OCI-LY1 (cell line): ENCODE measurements at regions not wholly inside any gene's neighbourhood (a gene's known extent, or its start where the extent isn't known, plus 50 kb on each side); places are given as distances from the start of the nearest gene placed in this dataset.

Experiments used
- H2AFZ ChIP-seq: fragments of 200-600 bp; sonication (generic), shearing (Covaris generic); 2 replicates; pipeline ENCODE4 v1.6.0; 2014; ENCODE audit warnings: antibody characterized with exemption, mild to moderate bottlenecking, low read length
- H3F3A ChIP-seq: fragments of 200-600 bp; sonication (generic), shearing (Covaris generic); 2 replicates; pipeline ENCODE4 v1.6.0; 2014; ENCODE audit warnings: mild to moderate bottlenecking, antibody characterized with exemption, low read length, moderate library complexity; ENCODE audit not compliant: insufficient read depth
- H3K27ac ChIP-seq: fragments of 200-600 bp; sonication (generic); 2 replicates; pipeline ENCODE4 v1.5.1; 2014; ENCODE audit warnings: low read length, mixed run types, mild to moderate bottlenecking, low read depth; ENCODE audit not compliant: poor library complexity, severe bottlenecking
- H3K27me3 ChIP-seq: fragments of 200-600 bp; sonication (generic); 2 replicates; pipeline ENCODE4 v1.6.0; 2014; ENCODE audit warnings: antibody characterized with exemption, mild to moderate bottlenecking, low read length, moderate library complexity; ENCODE audit not compliant: insufficient read depth
- H3K36me3 ChIP-seq: fragments of 200-600 bp; sonication (generic); 2 replicates; pipeline ENCODE4 v1.6.1; 2014; ENCODE audit warnings: mild to moderate bottlenecking, antibody characterized with exemption, low read length, moderate library complexity, mixed read lengths; ENCODE audit not compliant: insufficient read depth
- H3K4me1 ChIP-seq: fragments of 200-600 bp; sonication (generic); 2 replicates; pipeline ENCODE4 v1.5.1; 2014; ENCODE audit warnings: mild to moderate bottlenecking, low read length, moderate library complexity; ENCODE audit not compliant: insufficient read depth, severe bottlenecking
- H3K4me2 ChIP-seq: fragments of 200-600 bp; sonication (generic), shearing (Covaris generic); 2 replicates; pipeline ENCODE4 v1.6.1; 2014; ENCODE audit warnings: low read length
- H3K4me3 ChIP-seq: fragments of 200-600 bp; sonication (generic); 2 replicates; pipeline ENCODE4 v1.5.1; 2014; ENCODE audit warnings: low read length, low read depth, mild to moderate bottlenecking, mixed read lengths; ENCODE audit not compliant: poor library complexity, severe bottlenecking
- H3K79me2 ChIP-seq: fragments of 200-600 bp; shearing (Covaris generic); 2 replicates; pipeline ENCODE4 v1.6.1; 2016; ENCODE audit warnings: mixed run types, low read length, mixed read lengths; ENCODE audit not compliant: insufficient read depth
- H3K9ac ChIP-seq: fragments of 200-600 bp; sonication (generic), shearing (Covaris generic); 2 replicates; pipeline ENCODE4 v1.6.1; 2014; ENCODE audit warnings: mild to moderate bottlenecking, low read length, mixed read lengths
- H3K9me2 ChIP-seq: fragments of 200-600 bp; sonication (generic), shearing (Covaris generic); 2 replicates; pipeline ENCODE4 v1.6.1; 2014; ENCODE audit warnings: low read depth, mild to moderate bottlenecking, low read length, mixed read lengths
- H3K9me3 ChIP-seq: fragments of 200-600 bp; shearing (Covaris generic); 2 replicates; pipeline ENCODE4 v1.6.1; 2014; ENCODE audit warnings: low read length, mixed read lengths
- H4K20me1 ChIP-seq: fragments of 200-600 bp; sonication (generic), shearing (Covaris generic); 2 replicates; pipeline ENCODE4 v1.6.0; 2016; ENCODE audit warnings: mild to moderate bottlenecking, low read length; ENCODE audit not compliant: insufficient read depth
- EZH2 ChIP-seq: fragments of 200-600 bp; sonication (generic), shearing (Covaris generic); IDR thresholded peaks from 2 replicates; pipeline ENCODE4 v1.8.0; 2017; ENCODE audit warnings: borderline replicate concordance, mixed run types, mild to moderate bottlenecking, antibody characterized with exemption, low read length, moderate library complexity, mixed read lengths
- TF ChIP-seq, protein P1 (sequence below): fragments of 200-600 bp; sonication (generic), shearing (Covaris generic); IDR thresholded peaks from 2 replicates; pipeline ENCODE4 v1.5.1; 2017; ENCODE audit warnings: mild to moderate bottlenecking, antibody characterized with exemption, low read length, moderate library complexity, mixed read lengths

DNA sequence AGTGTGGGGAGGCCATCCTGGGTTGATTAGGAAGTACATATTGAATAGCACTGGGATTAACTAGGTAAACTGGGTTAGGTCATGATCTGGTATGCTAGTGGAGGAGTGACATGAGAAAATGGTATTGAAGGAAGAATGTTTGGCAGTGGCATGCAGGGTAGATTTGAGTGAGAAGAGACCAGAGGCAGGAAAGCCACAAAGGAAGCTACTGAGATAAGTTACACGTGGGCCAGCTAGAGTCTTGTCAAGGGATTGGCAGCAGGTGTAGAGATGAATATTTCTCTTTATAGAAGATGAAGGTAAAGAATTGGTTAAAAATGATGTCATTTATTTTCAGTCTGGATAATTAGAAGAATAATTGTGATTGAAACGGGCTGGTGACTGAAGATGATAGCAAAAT, 91.0 kb upstream of the TPRG1 start:
- Histone ChIP-seq H4K20me1 (no peaks in the 10 kb centered on the region), H3F3A (no peaks in the 10 kb centered on the region), H3K27ac (no peak overlapping the region), H3K4me2 (no peak overlapping the region), H3K36me3 (no peaks in the 10 kb centered on the region), H3K27me3 (no peaks in the 10 kb centered on the region), H2AFZ (no peak overlapping the region), H3K9ac (no peak overlapping the region), H3K79me2 (no peaks in the 10 kb centered on the region), H3K4me1 (no peaks in the 10 kb centered on the region), H3K9me2 (no peaks in the 10 kb centered on the region), H3K9me3 (no peaks in the 10 kb centered on the region), H3K4me3 (no peak overlapping the region)
- TF ChIP-seq EZH2 = no peak
- TF ChIP-seq, protein P1, sequence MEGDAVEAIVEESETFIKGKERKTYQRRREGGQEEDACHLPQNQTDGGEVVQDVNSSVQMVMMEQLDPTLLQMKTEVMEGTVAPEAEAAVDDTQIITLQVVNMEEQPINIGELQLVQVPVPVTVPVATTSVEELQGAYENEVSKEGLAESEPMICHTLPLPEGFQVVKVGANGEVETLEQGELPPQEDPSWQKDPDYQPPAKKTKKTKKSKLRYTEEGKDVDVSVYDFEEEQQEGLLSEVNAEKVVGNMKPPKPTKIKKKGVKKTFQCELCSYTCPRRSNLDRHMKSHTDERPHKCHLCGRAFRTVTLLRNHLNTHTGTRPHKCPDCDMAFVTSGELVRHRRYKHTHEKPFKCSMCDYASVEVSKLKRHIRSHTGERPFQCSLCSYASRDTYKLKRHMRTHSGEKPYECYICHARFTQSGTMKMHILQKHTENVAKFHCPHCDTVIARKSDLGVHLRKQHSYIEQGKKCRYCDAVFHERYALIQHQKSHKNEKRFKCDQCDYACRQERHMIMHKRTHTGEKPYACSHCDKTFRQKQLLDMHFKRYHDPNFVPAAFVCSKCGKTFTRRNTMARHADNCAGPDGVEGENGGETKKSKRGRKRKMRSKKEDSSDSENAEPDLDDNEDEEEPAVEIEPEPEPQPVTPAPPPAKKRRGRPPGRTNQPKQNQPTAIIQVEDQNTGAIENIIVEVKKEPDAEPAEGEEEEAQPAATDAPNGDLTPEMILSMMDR = no peak

DNA sequence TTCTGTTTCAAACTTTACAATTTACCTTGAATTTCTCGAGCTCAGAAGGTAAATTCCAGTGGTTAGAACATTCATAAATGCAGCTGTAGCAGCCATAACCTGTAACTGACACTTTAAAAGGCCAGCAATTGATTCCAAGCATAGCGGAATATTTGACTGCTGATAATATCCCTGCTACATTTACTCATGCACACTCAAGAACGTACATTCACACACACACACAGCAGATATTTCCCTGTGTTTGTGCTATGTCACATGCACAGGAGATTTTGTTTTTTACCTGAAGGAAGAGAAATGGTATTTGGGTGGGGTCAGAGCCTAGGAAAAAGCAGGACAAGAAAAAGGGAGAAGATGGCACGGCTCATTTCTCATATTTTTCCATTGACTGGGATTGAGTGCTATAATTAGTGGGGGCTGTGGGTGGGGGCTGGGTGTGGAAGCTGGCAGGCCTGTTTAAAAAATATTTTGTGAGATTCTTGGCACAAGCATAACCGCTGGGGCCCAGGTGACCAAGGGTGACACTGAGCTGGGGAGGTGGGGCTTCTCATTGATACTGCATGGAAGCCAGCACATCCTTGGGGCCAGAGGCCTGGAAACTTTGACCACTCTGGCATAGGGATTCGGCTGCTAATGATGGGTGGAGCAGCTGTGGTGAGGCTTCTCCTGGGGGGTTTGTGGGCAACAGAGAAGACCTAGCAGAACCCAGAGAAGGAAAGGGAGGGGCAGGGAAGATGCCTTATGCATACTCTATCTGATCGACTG, 88.9 kb upstream of the TPRG1 start:
- no peaks in the 10 kb centered on the region for H3K27me3 ChIP-seq
- H2AFZ ChIP-seq = no peak overlapping the region
- H3K9me3 ChIP-seq = no peaks in the 10 kb centered on the region
- no peaks in the 10 kb centered on the region for H3K9me2 ChIP-seq
- no peaks in the 10 kb centered on the region for H4K20me1 ChIP-seq
- TF ChIP-seq, protein P1 = no peak
- TF ChIP-seq EZH2 = no peak
- no peaks in the 10 kb centered on the region for H3K4me1 ChIP-seq
- no peaks in the 10 kb centered on the region for H3K79me2 ChIP-seq
- H3K9ac ChIP-seq = no peak overlapping the region
- no peak overlapping the region for H3K27ac ChIP-seq
- H3K36me3 ChIP-seq = no peaks in the 10 kb centered on the region
- H3K4me3 ChIP-seq = no peak overlapping the region
- no peaks in the 10 kb centered on the region for H3F3A ChIP-seq
- no peak overlapping the region for H3K4me2 ChIP-seq

DNA sequence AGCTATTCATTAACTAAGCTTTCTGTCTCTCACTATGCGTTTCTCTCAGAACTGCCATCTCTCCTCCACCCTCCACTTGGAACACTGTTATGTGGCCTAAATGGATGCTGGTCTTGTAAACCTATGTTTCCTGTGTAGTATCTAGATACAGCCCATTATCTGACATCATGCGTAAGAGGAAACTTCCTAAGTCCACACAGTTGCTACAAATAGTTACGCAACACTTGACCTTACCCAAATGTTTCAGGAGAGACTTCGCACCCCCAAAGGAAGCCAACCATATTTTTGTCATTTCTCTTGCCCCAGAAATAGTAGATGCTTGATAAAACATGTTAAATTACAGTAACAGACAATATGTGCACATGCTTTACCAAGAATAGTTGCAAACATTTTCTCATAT, 87.2 kb upstream of the TPRG1 start:
- no peaks in the 10 kb centered on the region for H3K4me1 ChIP-seq
- H3F3A ChIP-seq = no peaks in the 10 kb centered on the region
- H4K20me1 ChIP-seq = no peaks in the 10 kb centered on the region
- no peak overlapping the region for H3K4me2 ChIP-seq
- no peaks in the 10 kb centered on the region for H3K36me3 ChIP-seq
- no peak overlapping the region for H3K4me3 ChIP-seq
- H2AFZ ChIP-seq = no peak overlapping the region
- no peak overlapping the region for H3K27ac ChIP-seq
- H3K79me2 ChIP-seq = no peaks in the 10 kb centered on the region
- no peaks in the 10 kb centered on the region for H3K9me3 ChIP-seq
- no peaks in the 10 kb centered on the region for H3K9me2 ChIP-seq
- TF ChIP-seq, protein P1 = no peak
- TF ChIP-seq EZH2 = no peak
- H3K27me3 ChIP-seq = no peaks in the 10 kb centered on the region
- no peak overlapping the region for H3K9ac ChIP-seq
